ENCODE measurements at regions not wholly inside any gene's neighbourhood (a gene's known extent, or its start where the extent isn't known, plus 50 kb on each side); places are given as distances from the start of the nearest gene placed in this dataset.

DNA sequence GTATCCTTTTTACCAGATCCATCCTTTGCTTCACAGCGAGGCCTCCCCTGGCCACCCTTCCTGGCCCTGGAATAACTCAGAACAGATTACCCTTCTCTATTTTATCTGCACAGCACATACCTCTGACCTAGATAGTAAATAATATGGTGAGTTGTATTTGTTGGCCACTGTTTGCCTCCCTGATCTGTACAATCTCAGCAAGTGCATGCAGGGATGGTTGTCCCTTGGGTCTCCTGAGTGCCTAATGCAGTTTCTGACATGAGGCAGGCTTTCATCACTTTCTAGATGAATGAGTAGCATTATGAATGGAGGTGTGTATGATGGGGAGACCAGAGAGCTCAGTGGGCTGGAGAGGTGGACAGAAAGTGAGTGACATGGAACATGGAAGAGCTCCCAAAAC is 525.1 kb upstream of the IGFBP3 start:
- TF ChIP-seq POLR2A (IDR thresholded peaks at IDR 0.05; ENCODE audit: low read depth, low read length) = no peak
- no peak for TF ChIP-seq POLR2AphosphoS5 (IDR thresholded peaks at IDR 0.05; ENCODE audit: low read depth, low read length)
